ENCODE measurements at regions not wholly inside any gene's neighbourhood (a gene's known extent, or its start where the extent isn't known, plus 50 kb on each side); places are given as distances from the start of the nearest gene placed in this dataset.

- no peak for ATAC-seq
- ChIA-PET POLR2A (no interaction called here), CTCF (no interaction called here), RAD21 (ENCODE audit: low non-redundant PET in 1 of 2, low total read pairs in 2 of 2, uncharacterized antibody in 2 of 2, unreplicated experiment in 2 of 2) (no interaction called here)
- Histone ChIP-seq H3K9ac (ENCODE audit: low read length) (no peak overlapping the region), H3K4me3 (replicated peaks in 1 of 2; ENCODE audit: low read depth in 1 of 2, low read length in 2 of 2) (no peak overlapping the region), H3K9me3 (ENCODE audit: control insufficient read depth in 1 of 2, insufficient read depth in 1 of 2, low read depth in 1 of 2, low read length in 2 of 2) (peaks cover 8 to 9% of the 10 kb centered on the region in 2 experiments; a peak in 2 of 4 replicates), H2AFZ (ENCODE audit: low read depth, low read length, poor library complexity, severe bottlenecking) (no peak overlapping the region), H3K36me3 (ENCODE audit: control insufficient read depth in 1 of 2, insufficient read depth in 2 of 2, low read length in 2 of 2) (no peaks in the 10 kb centered on the region), H3K4me2 (ENCODE audit: low read length) (no peak overlapping the region), H3K27me3 (ENCODE audit: insufficient read depth, low read length) (no peaks in the 10 kb centered on the region), H3K4me1 (ENCODE audit: control insufficient read depth in 1 of 2, insufficient read depth in 2 of 2, low read length in 2 of 2) (no peaks in the 10 kb centered on the region), H3K9me2 (ENCODE audit: insufficient read depth) (no peaks in the 10 kb centered on the region; the same call in 1 of the 2 replicates), H3K79me2 (ENCODE audit: insufficient read depth, low read length) (no peaks in the 10 kb centered on the region), H3K27ac (ENCODE audit: low read depth, low read length) (no peak overlapping the region), H4K20me1 (ENCODE audit: insufficient read depth) (no peaks in the 10 kb centered on the region)
- intact Hi-C loops (cut with micrococcal nuclease): no loop called here
- no peak for DNase-seq (ENCODE audit: low read depth, low spot score)
- no peak for TF ChIP-seq JUND (IDR thresholded peaks at IDR 0.05)
- TF ChIP-seq, protein P1, sequence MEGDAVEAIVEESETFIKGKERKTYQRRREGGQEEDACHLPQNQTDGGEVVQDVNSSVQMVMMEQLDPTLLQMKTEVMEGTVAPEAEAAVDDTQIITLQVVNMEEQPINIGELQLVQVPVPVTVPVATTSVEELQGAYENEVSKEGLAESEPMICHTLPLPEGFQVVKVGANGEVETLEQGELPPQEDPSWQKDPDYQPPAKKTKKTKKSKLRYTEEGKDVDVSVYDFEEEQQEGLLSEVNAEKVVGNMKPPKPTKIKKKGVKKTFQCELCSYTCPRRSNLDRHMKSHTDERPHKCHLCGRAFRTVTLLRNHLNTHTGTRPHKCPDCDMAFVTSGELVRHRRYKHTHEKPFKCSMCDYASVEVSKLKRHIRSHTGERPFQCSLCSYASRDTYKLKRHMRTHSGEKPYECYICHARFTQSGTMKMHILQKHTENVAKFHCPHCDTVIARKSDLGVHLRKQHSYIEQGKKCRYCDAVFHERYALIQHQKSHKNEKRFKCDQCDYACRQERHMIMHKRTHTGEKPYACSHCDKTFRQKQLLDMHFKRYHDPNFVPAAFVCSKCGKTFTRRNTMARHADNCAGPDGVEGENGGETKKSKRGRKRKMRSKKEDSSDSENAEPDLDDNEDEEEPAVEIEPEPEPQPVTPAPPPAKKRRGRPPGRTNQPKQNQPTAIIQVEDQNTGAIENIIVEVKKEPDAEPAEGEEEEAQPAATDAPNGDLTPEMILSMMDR (IDR thresholded peaks at IDR 0.05 in 2 of 3, conservative IDR thresholded peaks at IDR 0.05 in 1 of 3; ENCODE audit: borderline replicate concordance in 1 of 3, insufficient read depth in 1 of 3, low read depth in 2 of 3, low read length in 2 of 3): no peak
- no peak for TF ChIP-seq REST (IDR thresholded peaks at IDR 0.05; ENCODE audit: low read depth)
- TF ChIP-seq ZFX (IDR thresholded peaks at IDR 0.05): no peak
- TF ChIP-seq, protein P2, sequence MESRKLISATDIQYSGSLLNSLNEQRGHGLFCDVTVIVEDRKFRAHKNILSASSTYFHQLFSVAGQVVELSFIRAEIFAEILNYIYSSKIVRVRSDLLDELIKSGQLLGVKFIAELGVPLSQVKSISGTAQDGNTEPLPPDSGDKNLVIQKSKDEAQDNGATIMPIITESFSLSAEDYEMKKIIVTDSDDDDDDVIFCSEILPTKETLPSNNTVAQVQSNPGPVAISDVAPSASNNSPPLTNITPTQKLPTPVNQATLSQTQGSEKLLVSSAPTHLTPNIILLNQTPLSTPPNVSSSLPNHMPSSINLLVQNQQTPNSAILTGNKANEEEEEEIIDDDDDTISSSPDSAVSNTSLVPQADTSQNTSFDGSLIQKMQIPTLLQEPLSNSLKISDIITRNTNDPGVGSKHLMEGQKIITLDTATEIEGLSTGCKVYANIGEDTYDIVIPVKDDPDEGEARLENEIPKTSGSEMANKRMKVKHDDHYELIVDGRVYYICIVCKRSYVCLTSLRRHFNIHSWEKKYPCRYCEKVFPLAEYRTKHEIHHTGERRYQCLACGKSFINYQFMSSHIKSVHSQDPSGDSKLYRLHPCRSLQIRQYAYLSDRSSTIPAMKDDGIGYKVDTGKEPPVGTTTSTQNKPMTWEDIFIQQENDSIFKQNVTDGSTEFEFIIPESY (IDR thresholded peaks at IDR 0.05; ENCODE audit: extremely low read depth, insufficient replicate concordance, low read length): no peak
- TF ChIP-seq POLR2AphosphoS5 (IDR thresholded peaks at IDR 0.05; ENCODE audit: low read depth, low read length): no peak
- no peak for TF ChIP-seq ATF3 (IDR thresholded peaks at IDR 0.05)
- no peak for TF ChIP-seq ELF1 (IDR thresholded peaks at IDR 0.05; ENCODE audit: borderline replicate concordance, low read depth)
- no peak for TF ChIP-seq MAX (IDR thresholded peaks at IDR 0.05)
- no peak for TF ChIP-seq CEBPB (IDR thresholded peaks at IDR 0.05; ENCODE audit: low read depth)
- TF ChIP-seq FOSL1 (IDR thresholded peaks at IDR 0.05; ENCODE audit: low read depth): no peak
- no peak for TF ChIP-seq SIN3A (IDR thresholded peaks at IDR 0.05; ENCODE audit: low read depth)
- no peak for TF ChIP-seq CBX3 (IDR thresholded peaks at IDR 0.05; ENCODE audit: low read depth)
- no peak for TF ChIP-seq ZNF274 (IDR thresholded peaks at IDR 0.05; ENCODE audit: low read depth, low read length)
- no peak for TF ChIP-seq SRF (IDR thresholded peaks at IDR 0.05; ENCODE audit: low read depth)
- TF ChIP-seq TCF7L2 (IDR thresholded peaks at IDR 0.05; ENCODE audit: borderline replicate concordance, extremely low read depth, insufficient read depth, insufficient read length): no peak
- TF ChIP-seq YY1 (IDR thresholded peaks at IDR 0.05; ENCODE audit: extremely low read depth, insufficient replicate concordance, low read depth, low read length): no peak
- TF ChIP-seq SP1 (IDR thresholded peaks at IDR 0.05; ENCODE audit: low read depth): no peak
- no TSS peak for BruUV-seq (replicated peaks)
These were observed 161.7 kb upstream of the NUDT12 start for GRCh38 chr5:103724271-103724670.

All from HCT116 (cell line).